Naive thymus-derived CD8-positive, alpha-beta T cell (primary cell): ENCODE measurements at regions not wholly inside any gene's neighbourhood (a gene's known extent, or its start where the extent isn't known, plus 50 kb on each side); places are given as distances from the start of the nearest gene placed in this dataset.

Source experiments
- ATAC-seq, 2 donors: fragments of 150-1000 bp; cut with Tn5 transposase in 1 of 2; sonication (Bioruptor Pico), chemical (Tn5 transposase) in 1 of 2; 1 replicate in 1 of 2; 2 replicates in 1 of 2; pipeline ENCODE4 v1.10.0; 2021; ENCODE audit warnings: mild to moderate bottlenecking in 2 of 2, moderate library complexity in 2 of 2
- POLR2A ChIA-PET: fragments of 350-600 bp; sonication (Branson Sonifier 250); formaldehyde crosslinking; loops from one replicate; lab custom pipeline; 2021; ENCODE audit warnings: antibody characterized with exemption; lab: Charles Lee
- DNase-seq, 10 donors: peaks; one replicate each; pipeline versions ENCODE4 v3.0.0 to v3.0.0-alpha.2; 2020 to 2022
- H3K27ac Mint-ChIP-seq, 10 donors: one replicate each; pipeline ENCODE4 v1.8.0; 2020 to 2022; ENCODE audit warnings: mild to moderate bottlenecking in 10 of 10, mixed read lengths in 10 of 10, moderate library complexity in 4 of 10, inconsistent platforms in 1 of 10
- H3K27me3 Mint-ChIP-seq, 5 donors: one replicate each; pipeline ENCODE4 v1.8.0; 2021 to 2022; ENCODE audit warnings: mixed read lengths in 5 of 5
- H3K36me3 Mint-ChIP-seq, 3 donors: one replicate each; pipeline ENCODE4 v1.8.0; 2020 to 2022; ENCODE audit warnings: mixed read lengths in 3 of 3, mild to moderate bottlenecking in 2 of 3, inconsistent platforms in 1 of 3
- H3K4me1 Mint-ChIP-seq, 4 donors: one replicate each; pipeline ENCODE4 v1.8.0; 2021 to 2022; ENCODE audit warnings: mixed read lengths in 4 of 4
- H3K4me3 Mint-ChIP-seq, 10 donors: one replicate each; pipeline ENCODE4 v1.8.0; 2020 to 2022; ENCODE audit warnings: mild to moderate bottlenecking in 10 of 10, mixed read lengths in 10 of 10, moderate library complexity in 6 of 10, inconsistent platforms in 1 of 10
- H3K9me3 Mint-ChIP-seq, 9 donors: one replicate each; pipeline ENCODE4 v1.8.0; 2020 to 2022; ENCODE audit warnings: mixed read lengths in 9 of 9, mild to moderate bottlenecking in 3 of 9, inconsistent platforms in 1 of 9, moderate library complexity in 1 of 9

- Mint-ChIP-seq H3K4me3 (no peak overlapping the region), H3K4me1 (no peaks in the 10 kb centered on the region), H3K27ac (no peak overlapping the region), H3K9me3 (peaks cover 0 to 2% (median 0%) of the 10 kb centered on the region in 9 donors), H3K36me3 (no peaks in the 10 kb centered on the region), H3K27me3 (peaks cover 11 to 47% (median 22%) of the 10 kb centered on the region in 5 donors)
- DNase-seq (no peak), ATAC-seq (no peak)
- POLR2A ChIA-PET, result no interaction called here
Measured at GRCh38 chr3:139243710-139244109, 100.1 kb upstream of the MRPS22 start.

GRCh38 chr3:139248593-139249255, 95.1 kb upstream of the MRPS22 start:
- POLR2A ChIA-PET, result no interaction called here
- H3K4me3 Mint-ChIP-seq, result no peak overlapping the region
- H3K36me3 Mint-ChIP-seq, result no peaks in the 10 kb centered on the region
- H3K27me3 Mint-ChIP-seq, result peaks cover 26 to 51% (median 28%) of the 10 kb centered on the region in 5 donors
- no peak overlapping the region for H3K27ac Mint-ChIP-seq
- DNase-seq (no peak), ATAC-seq (no peak)
- H3K4me1 Mint-ChIP-seq, result no peaks in the 10 kb centered on the region
- H3K9me3 Mint-ChIP-seq, result no peaks in the 10 kb centered on the region

DNA sequence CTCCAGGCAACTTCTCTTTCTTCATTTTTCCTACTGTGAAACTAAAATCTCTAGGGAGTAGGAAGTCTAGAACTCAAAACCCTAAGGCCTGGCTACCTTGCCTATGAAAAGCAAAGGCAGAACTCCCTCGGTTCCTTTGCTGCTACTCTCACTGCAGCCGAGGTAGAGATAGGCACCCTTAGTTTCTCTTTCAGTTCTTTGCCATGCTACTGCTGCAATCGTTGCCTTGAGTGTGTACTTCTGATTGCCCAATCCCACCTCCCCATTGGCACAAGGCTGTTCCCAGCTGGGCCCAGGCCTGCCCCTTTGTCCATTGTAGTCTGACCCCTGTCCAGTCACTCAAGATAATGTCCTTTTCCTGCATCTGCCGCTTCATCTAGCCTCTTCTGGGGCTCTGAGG, 92.3 kb upstream of the MRPS22 start:
- Mint-ChIP-seq H3K27me3 (peaks cover 23 to 60% (median 24%) of the 10 kb centered on the region in 5 donors), H3K9me3 (no peaks in the 10 kb centered on the region), H3K27ac (no peak overlapping the region), H3K4me1 (peaks cover 0 to 4% (median 0%) of the 10 kb centered on the region in 4 donors), H3K36me3 (no peaks in the 10 kb centered on the region), H3K4me3 (no peak overlapping the region)
- POLR2A ChIA-PET, result no interaction called here
- DNase-seq, result no peak
- ATAC-seq, result no peak

- POLR2A ChIA-PET, result no interaction called here
- Mint-ChIP-seq H3K27me3 (peaks cover 18 to 50% (median 21%) of the 10 kb centered on the region in 5 donors), H3K4me3 (no peak overlapping the region), H3K4me1 (peaks cover 0 to 4% (median 0%) of the 10 kb centered on the region in 4 donors), H3K27ac (no peak overlapping the region), H3K9me3 (no peaks in the 10 kb centered on the region), H3K36me3 (no peaks in the 10 kb centered on the region)
- ATAC-seq (no peak), DNase-seq (no peak)
Measured at GRCh38 chr3:139252719-139253118, 91.1 kb upstream of the MRPS22 start.

DNA sequence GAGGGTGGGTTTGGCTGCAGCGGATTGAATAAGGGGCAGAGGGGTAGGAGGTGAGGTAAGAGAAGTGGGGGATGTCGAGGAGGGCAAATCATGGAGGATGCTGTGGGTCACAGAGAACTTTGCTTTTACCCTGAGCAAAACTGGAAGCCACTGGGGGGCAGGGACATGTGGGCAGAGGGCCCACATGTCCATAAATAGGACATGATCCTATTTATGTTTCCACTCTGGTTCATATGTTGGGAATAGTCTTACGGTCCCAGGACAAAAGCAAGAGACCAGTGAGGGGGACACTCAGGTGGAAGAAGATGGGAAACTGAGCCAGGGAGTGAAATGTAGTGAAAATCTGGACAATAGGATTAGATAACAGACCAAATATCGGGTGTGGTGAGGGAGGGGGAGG, 85.5 kb upstream of the MRPS22 start:
- Mint-ChIP-seq H3K9me3 (no peaks in the 10 kb centered on the region), H3K4me3 (no peak overlapping the region), H3K27me3 (peaks cover 3 to 66% (median 21%) of the 10 kb centered on the region in 5 donors), H3K36me3 (no peaks in the 10 kb centered on the region), H3K27ac (no peak overlapping the region), H3K4me1 (peaks cover 0 to 4% (median 0%) of the 10 kb centered on the region in 4 donors)
- POLR2A ChIA-PET, result no interaction called here
- DNase-seq (no peak), ATAC-seq (no peak)

DNA sequence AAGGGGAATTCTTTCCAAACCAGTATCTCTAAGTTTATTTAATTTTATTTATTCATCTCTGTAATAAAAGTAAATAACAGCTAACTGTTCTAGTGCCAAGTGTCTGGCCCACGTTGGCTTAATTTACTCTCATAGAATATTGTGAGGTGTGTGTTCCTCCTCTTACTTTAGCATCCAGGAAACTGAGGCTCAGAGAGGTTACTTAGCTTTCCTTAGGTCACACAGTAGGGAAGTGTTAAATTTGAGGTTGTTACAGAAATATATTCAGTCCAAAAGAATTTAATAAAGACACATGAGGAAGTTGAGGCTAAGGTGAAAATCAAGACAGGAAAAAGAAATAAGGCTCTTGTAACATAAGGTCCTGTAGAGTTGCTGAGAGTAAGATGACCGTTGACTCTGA, 84.4 kb upstream of the MRPS22 start:
- Mint-ChIP-seq H3K27ac (no peak overlapping the region), H3K36me3 (no peaks in the 10 kb centered on the region), H3K27me3 (peaks cover 0 to 55% (median 21%) of the 10 kb centered on the region in 5 donors), H3K9me3 (no peaks in the 10 kb centered on the region), H3K4me3 (no peak overlapping the region), H3K4me1 (peaks cover 0 to 1% (median 0%) of the 10 kb centered on the region in 4 donors)
- no peak for DNase-seq
- no peak for ATAC-seq
- POLR2A ChIA-PET, result no interaction called here

- Mint-ChIP-seq H3K9me3 (no peaks in the 10 kb centered on the region), H3K4me1 (no peaks in the 10 kb centered on the region), H3K36me3 (no peaks in the 10 kb centered on the region), H3K4me3 (no peak overlapping the region), H3K27me3 (peaks cover 0 to 50% (median 21%) of the 10 kb centered on the region in 5 donors), H3K27ac (no peak overlapping the region)
- POLR2A ChIA-PET, result no interaction called here
- ATAC-seq, result no peak
- DNase-seq, result no peak
Measured at GRCh38 chr3:139260041-139260486, 83.8 kb upstream of the MRPS22 start.

GRCh38 chr3:139260793-139261736, 82.8 kb upstream of the MRPS22 start:
- Mint-ChIP-seq H3K4me1 (no peaks in the 10 kb centered on the region), H3K27me3 (peaks cover 0 to 50% (median 21%) of the 10 kb centered on the region in 5 donors), H3K27ac (no peak overlapping the region), H3K9me3 (no peaks in the 10 kb centered on the region), H3K36me3 (no peaks in the 10 kb centered on the region), H3K4me3 (no peak overlapping the region)
- POLR2A ChIA-PET, result no interaction called here
- DNase-seq (no peak), ATAC-seq (no peak)

GRCh38 chr3:139261754-139262586, 81.8 kb upstream of the MRPS22 start:
- H3K27me3 Mint-ChIP-seq, result peaks cover 0 to 50% (median 21%) of the 10 kb centered on the region in 5 donors
- no peaks in the 10 kb centered on the region for H3K36me3 Mint-ChIP-seq
- no peaks in the 10 kb centered on the region for H3K9me3 Mint-ChIP-seq
- POLR2A ChIA-PET, result no interaction called here
- ATAC-seq (no peak), DNase-seq (no peak)
- no peaks in the 10 kb centered on the region for H3K4me1 Mint-ChIP-seq
- H3K4me3 Mint-ChIP-seq, result no peak overlapping the region
- H3K27ac Mint-ChIP-seq, result no peak overlapping the region

- Mint-ChIP-seq H3K36me3 (no peaks in the 10 kb centered on the region), H3K4me1 (no peaks in the 10 kb centered on the region), H3K27ac (no peak overlapping the region), H3K4me3 (no peak overlapping the region), H3K9me3 (no peaks in the 10 kb centered on the region), H3K27me3 (peaks cover 0 to 36% (median 11%) of the 10 kb centered on the region in 5 donors)
- ATAC-seq (no peak), DNase-seq (no peak)
- POLR2A ChIA-PET, result no interaction called here
Measured at GRCh38 chr3:139263798-139264197, 80.0 kb upstream of the MRPS22 start.

DNA sequence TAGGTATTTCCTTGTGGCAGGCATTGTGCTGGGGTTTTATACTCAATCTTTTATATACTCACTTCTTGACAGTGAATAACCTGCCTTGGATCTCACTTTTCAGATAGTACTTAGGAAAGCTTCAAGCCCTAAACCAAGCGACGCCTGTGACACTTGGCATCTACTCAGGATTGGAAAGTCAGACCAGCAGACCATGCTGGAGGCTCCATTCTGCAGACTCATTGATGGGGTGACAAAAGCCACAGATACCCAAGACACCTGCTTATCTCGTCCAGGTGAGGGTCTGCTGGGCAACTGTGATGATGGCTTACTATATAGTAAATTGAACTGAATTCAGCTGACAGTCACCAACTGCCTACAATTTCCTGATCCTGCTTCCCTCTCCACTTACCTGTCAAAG, 79.4 kb upstream of the MRPS22 start:
- Mint-ChIP-seq H3K36me3 (no peaks in the 10 kb centered on the region), H3K4me1 (no peaks in the 10 kb centered on the region), H3K27me3 (peaks cover 0 to 32% (median 11%) of the 10 kb centered on the region in 5 donors), H3K27ac (no peak overlapping the region), H3K9me3 (no peaks in the 10 kb centered on the region), H3K4me3 (no peak overlapping the region)
- no peak for ATAC-seq
- no peak for DNase-seq
- POLR2A ChIA-PET, result no interaction called here

- Mint-ChIP-seq H3K36me3 (no peaks in the 10 kb centered on the region), H3K4me3 (no peak overlapping the region), H3K27ac (no peak overlapping the region), H3K9me3 (no peaks in the 10 kb centered on the region), H3K27me3 (peaks cover 0 to 30% (median 12%) of the 10 kb centered on the region in 5 donors), H3K4me1 (no peaks in the 10 kb centered on the region)
- DNase-seq, result no peak
- no peak for ATAC-seq
- POLR2A ChIA-PET, result no interaction called here
Measured at GRCh38 chr3:139265131-139266016, 78.4 kb upstream of the MRPS22 start.
